GM18519 (cell line): ENCODE measurements at regions not wholly inside any gene's neighbourhood (a gene's known extent, or its start where the extent isn't known, plus 50 kb on each side); places are given as distances from the start of the nearest gene placed in this dataset.

ENCODE experiments used
- ATAC-seq: cut with Tn5 transposase; IDR thresholded peaks from one replicate; pipeline ENCODE4 v1.9.1; 2021; ENCODE audit warnings: mild to moderate bottlenecking, moderate library complexity; ENCODE audit not compliant: unreplicated experiment, low FRiP score

DNA sequence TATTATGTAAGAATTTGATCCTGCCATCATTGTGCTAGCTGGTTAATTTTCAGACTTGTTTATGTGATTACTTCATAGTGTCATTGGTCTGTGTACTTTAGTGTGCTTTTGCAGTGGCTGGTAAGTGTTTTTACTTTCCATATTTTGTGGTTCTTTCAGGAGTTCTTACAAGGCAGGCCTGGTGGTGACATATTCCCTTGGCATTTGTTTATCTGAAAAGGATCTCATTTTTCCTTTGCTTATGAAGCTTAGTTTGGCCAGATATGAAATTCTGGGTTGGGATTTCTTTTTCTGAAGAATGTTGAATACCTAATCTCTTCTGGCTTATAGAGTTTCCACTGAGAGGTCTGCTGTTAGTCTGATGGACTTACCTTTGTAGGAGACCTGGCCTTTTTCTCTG lies 72.8 kb upstream of the MC4R start:
- no peak for ATAC-seq

DNA sequence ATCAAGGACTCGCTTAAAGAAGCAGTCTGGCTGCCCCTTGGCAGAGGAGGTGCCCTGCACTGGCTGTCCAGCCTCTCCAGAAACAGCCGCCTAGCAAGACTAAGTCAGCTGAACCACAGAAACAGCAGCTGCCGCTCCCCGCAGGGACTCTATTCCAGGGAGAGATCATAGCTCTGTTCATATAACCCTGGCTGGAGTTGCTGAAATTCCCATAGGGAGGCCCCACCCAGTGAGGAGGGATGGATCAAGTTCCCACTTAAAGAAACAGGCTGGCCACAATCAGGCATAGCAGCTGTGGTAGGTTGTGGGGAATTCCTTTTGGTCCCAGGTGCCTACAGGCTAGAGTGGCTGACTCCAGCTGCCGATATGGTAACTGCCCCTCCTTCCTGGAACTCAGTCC lies 74.2 kb upstream of the MC4R start:
- no peak for ATAC-seq

DNA sequence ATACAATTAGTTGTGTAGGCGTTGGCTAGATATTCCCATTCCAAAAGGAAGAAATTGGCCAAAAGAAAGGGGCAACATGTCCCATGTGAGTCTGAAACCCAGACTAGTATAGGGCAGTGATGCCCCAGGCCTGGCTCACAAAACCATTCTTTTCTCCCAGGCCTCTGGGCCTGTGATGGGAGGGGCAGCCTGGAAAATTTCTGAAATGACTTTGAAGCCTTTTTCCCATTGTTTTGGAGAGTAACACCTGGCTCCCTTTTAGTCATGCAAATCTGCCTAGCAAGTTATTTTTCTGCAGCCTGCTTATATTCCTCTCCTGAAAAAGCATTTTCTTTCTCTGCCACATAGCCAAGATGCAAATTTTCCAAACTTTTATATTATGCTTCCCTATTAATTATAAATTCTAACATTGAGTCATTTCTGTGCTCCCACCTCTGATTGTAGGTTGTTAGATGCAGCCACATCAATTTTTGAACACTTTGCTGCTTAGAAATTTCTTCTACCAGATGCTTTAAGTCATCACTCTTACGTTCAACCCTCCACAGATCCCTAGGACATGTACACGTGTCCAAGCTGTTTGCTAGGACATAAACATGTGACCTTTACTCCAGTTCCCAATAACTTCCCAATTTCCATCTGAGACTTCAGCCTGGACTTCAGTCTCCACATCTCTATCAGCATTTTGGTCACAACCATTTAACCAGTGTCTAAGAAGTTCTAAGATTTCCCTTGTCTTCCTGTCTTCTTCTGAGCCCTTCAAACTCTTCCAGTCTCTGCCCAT lies 76.1 kb upstream of the MC4R start:
- ATAC-seq: no peak

DNA sequence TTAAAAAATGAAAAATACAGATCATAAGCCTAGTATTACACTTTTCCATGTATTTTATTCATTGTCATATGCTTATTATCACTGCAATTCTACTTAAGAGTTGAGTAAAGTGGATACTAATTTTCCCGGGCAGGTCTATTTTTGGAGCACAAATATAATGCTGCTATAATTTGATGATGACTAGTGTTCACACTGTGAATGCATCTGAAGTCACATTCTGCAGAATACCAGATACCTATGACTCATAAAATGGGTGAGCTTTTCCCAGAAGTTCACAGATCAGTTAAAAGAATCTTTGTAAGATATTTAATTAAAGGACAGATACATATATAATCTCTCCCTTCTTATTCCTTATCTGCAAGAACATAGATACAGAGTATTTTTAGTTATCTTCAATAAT lies 79.8 kb upstream of the MC4R start:
- no peak for ATAC-seq

DNA sequence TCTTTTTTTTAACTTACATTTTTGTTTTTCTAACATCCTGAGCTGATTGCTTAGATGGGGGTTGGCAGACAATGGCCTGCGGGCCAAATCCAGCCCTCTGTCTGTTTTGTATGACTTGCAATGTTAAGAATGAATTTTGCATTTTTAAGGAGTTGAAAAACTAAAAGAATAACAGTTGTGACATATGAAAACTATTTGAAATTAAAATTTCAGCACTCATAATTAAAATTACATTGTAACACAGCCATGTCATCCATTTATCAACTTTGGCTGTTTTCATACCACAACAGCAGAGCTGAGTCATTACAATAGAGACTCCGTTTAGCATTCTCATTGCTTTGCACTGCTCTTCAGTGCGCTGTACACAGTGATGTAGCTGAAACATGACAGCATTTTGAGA lies 94.1 kb upstream of the MC4R start:
- no peak for ATAC-seq

DNA sequence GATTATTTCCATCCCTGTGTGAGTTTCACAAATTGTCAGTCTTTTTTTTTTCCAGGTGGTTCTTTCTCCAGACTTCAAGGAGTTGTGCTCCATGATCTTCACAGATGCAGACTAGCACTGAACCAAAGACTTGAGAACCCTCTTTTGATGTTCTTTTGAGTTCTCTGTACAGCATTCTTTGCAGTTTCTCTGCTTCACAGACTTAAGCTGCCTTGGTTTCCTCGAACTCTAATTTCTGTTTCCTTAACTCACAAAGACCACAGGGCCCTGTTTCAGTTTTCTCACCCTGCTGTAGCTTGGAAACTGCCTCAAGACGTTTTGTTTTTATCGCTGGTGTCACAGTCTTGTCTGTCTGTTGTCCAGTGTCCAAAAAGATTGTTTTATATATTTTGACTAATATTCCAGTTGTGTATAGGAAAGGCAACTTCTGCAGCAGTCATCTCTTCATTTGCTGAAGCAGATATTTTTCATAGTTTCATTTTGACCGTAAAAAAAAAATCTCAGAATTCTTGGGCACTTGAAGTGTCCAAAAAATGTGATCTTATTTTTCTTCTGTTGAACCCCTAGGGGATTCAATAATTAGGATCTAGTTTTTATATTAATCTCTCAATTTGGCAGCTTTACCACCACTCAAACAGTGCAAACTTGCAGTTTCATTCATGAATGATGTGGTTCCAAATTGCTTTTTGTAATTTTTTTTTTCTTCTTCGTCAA lies 97.0 kb upstream of the MC4R start:
- no peak for ATAC-seq

DNA sequence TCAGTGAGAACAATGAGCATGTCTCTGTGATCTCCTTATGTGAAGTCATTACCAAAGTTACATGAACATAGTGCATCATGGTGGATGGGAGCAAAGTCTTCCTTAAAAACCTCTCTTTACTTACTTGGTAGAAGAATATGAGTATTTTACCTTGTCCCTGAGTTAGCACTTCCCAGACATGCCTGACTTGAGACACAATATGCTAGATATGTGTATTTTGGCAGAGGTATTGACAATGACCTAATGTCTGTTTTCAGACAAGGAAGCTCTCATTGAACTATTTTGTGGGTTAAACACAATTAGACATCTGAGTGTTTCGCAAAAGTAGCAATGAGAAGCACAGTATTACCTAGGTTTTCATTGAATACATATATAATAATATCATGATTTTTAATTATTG lies 99.1 kb upstream of the MC4R start:
- ATAC-seq: no peak

DNA sequence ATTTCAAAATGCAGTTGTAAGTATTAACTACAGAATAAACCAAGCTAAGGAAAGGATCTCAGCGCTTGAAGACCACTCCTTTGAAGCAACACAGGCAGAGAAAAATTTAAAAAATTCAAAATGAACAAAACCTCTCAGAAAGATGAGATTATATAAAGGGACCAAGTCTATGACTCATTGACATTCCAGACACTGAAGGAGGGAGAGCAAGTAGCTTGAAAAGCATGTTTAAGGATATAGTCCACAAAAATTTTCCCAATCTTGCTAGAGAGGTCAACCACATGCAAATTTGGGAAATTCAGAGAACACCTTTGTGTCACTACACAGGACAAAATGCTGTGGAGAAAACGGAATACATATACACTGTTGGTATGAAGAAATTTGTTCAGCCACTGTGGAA lies 112.6 kb upstream of the MC4R start:
- ATAC-seq: no peak

DNA sequence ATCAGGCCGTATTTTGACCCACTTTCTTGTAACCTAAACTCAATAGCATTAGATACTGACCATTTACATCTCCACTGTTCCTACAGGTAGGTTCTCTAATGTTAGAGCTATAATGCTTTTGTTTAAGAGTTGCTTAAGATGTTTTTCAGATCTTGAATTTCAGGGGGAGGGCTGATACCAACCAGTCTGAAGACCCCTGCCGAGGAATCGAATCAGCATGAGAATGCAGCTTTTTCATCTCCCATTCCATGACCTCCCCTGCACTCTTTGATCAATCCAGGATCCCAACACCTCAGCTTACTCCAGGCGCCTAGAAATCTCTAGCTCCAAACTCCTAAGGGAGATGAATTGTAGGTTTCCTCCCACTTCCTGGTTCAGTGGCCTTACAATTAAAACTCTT lies 120.5 kb upstream of the MC4R start:
- ATAC-seq: no peak

DNA sequence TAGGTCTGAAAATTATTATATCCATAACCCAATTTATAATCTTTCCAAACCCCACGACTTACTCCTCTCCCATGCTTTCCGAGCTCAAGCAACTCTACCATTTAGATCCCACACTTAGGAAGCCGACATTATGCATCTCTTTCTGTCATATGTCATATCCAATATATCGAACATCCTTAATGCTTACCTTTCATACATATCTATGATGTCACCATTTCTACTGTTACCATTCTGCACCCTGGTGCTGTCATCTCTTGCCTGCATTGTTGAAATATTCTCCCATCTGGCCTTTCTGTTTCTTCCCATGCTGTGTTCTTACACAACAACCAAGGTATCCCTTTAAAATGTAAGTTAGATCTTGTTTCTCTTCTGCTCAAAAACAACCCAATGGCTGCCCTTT lies 127.1 kb upstream of the MC4R start:
- ATAC-seq: no peak

DNA sequence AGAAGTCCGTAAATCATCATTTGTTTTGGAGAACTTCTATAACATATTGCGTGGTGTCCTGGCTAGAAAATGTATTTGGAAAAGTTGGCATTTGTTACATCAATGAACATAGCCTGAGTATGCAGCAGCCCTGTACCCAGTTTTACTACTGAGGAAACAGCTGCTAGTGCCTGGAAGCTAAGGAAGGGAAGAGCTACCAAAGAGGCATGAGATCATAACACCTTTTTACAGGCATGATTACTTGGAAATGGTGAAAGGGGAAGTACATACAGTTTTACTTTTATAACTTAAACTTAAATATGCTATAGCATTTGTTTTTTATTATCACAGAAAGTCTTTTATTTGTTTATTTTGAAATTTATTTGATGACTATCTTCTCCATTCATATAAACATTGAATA lies 128.4 kb upstream of the MC4R start:
- ATAC-seq: no peak

DNA sequence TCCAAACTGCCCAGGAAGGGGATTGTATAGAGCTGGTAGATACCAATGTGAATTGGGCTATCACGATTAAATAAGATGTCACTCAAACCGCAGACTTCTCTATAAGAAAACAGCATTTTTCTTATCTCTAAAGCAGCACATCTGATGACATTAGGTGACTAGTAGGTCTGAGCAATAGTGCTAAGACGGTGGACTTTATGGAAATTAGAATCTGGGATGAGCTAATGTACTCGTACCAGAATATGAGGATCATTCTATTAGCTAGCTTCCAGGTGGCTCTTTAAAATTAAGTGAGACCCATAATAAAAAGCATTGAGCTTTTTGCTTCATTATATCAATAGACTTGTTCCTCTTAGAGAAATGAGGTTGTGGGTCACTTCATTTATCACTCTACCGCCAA lies 130.0 kb upstream of the MC4R start:
- no peak for ATAC-seq

DNA sequence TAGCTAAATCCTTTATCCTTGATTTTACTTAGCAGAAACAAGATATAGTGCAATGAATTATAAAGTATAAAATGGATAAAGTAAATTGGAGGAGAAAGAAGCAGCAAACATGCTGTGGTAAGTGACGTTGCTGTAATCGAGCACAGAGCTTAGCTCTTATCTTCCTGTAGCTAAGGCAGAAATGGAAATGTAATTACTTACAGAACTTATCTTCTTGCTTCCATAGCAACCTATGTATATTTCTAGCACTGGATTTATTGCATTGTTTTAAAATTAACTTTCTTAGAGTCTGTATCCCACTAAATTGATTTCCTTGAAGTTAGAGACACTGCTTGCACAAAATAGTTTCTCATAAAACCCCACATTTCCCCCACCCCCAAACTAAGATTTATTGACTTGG lies 130.6 kb upstream of the MC4R start:
- no peak for ATAC-seq

DNA sequence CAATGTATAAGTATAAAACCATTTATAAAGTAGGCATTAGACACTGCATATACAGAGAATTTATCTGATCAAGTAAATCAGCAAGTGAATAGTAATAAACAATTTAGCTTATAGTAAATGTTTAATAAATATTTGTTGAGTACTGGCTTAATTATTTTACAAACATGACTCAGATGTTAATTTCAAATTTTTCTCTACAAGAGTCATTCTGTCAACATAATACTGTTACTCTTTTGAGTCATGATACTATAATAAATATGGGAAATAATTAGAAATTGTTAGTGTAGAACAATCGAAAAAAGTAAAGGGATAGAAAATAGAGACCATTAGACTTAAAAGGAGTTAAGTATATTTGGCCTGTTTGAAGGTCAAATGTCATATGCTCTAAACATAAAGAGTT lies 133.6 kb upstream of the MC4R start:
- no peak for ATAC-seq

DNA sequence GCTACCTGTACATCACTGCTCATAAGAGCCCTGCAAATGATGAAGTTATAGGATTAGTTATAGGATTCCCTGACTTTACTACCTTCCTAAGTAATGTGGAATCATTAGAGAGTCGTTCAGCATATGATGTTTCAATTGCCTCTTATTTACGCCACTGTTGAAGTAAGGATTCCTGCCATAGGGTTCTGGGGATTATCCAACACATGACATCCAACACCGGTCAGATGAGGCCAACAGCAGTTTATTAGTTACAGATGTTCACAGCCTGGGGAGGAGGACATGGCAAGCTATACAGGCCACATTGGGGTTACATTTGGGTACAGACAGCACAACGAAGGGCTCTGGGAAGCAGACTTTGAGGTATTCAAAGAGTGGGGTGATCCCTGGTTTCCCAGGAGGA lies 134.1 kb upstream of the MC4R start:
- no peak for ATAC-seq

DNA sequence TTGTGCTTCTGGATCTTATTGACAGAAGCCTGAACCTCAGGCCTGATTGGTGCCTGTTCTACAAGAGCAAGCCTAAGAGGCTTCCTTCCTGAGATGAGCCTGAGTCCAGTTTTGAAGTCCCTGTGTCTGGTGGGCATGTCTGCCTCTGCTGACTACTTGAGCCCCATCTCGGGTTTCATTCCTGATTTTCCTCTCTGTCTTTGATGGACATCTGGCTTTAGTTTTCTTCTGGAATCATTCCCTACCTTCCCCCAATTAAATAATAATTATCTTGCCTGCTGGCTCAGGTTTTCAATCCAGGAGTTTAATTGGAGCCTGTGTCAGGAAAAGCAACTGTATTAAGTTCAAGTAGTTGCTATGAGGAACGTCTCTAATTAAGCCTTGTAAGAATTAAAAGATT lies 135.5 kb upstream of the MC4R start:
- no peak for ATAC-seq

DNA sequence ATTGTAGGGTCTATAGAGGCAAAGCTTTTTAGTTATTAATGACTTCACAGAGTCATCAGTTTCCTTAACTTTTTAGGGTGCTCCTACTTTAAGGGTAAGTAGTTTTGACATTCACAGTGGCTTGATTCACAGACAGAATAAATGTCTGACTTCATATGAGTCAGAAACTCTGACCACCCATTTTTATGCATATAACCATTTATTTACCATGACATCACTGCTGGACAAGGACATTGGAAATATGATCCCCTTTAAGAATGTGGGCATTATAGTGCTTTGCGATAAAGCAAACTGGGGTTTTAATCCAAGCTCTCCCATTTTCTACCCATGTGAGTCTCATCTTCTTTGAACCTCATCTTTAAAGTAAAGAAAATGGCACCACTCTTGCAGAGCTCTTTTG lies 162.0 kb upstream of the MC4R start:
- ATAC-seq: no peak

DNA sequence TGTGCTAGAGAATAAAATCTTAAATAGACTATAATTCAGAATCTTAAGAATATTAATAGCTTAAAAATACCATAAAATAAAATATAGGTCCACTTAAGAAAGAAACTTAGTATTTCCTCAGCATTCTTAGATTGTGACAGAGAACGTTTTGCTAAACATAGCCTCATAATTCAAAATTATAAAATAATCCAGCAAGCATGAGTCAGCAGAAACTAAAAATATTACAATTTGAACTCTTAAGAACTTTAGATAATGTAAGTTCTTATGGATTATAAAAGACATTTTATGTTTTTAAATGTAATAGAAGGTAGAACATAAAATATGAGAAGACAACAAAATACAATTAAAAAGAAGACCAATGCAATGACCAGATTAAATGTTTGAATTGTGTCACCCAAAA lies 164.5 kb upstream of the MC4R start:
- ATAC-seq: no peak

DNA sequence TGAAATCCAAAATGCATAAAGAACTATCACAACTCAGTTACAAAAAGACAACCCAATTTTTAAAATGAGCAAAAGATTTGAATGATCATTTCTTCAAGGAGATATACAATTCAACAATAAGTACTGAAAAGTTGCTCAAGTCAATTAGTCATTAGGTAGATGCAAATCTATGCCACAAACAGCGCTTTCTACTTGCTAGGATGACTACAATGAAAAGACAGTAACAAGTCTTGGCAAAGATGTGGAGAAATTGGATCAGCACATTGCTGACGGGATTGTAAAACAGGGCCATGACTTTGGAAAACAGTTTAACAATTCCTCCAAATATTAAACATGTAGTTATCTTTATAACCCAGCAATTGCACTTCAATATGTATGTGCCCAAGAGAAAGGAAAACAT lies 166.3 kb upstream of the MC4R start:
- no peak for ATAC-seq

DNA sequence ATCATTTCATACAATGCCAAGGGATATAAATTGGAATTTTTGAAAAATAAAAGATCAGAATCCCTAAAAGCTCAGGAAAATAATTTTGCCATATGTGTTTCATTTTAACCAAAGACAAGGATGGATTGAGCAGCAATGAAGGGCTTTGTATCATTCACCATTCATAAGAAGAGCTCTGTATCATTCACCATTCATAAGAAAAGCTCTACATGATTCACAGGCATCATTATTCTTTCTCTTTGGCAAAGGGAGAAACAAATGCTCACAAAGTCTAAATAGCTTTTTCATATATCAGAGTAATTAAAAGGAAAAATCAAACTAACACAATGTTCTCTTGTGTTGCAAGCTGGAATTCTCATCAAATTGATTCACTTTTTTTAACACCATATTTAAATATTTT lies 169.1 kb upstream of the MC4R start:
- ATAC-seq: no peak

DNA sequence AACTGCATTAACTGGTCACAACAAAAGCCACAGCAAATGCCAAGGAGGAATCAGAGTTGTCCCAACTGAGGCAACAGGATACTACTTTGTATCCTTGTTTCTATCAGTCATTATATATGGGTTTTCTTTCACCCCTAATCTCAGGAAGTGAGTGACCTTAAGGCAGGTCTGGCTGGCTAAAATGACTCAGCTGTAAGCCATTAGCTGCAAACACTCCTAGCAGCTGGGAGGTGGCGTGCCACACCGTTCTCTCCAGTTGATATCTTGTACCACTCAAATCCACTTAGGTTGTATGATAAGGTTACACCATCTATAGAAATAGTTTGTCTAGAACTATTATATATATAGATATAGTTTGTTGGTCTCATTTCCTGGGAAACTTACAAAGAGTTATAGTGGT lies 171.1 kb upstream of the MC4R start:
- no peak for ATAC-seq

DNA sequence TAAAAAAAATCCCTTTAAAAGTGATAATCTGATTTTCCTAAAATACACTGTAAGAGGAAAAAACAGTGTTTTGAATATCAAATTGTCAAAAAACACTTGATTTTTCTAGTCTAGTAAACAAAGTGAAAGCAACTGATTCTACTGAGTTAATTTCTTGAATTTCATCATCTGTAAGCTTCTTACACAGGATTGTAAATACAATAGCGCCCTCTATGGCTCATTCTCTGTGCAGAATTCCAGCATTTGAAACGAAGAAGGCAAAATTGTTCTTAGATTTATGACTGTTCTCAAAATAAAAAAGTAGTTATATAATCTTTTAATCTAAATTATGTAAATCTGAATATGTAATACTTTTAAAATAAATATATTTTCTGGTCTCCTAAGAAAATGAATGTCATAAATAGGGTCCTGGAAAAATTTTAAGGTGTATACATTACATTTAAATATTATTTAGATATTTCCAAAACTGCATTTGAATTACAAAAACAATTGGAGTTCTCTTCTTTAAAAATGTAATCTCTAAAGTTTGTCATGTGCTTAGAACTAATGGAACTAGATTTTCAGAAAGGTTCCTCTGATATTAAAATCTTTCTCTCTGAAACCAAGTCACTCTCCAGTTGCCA lies 176.9 kb upstream of the MC4R start:
- peak; percentile 73 for ATAC-seq
